ENCODE measurements at regions not wholly inside any gene's neighbourhood (a gene's known extent, or its start where the extent isn't known, plus 50 kb on each side); places are given as distances from the start of the nearest gene placed in this dataset.

DNA sequence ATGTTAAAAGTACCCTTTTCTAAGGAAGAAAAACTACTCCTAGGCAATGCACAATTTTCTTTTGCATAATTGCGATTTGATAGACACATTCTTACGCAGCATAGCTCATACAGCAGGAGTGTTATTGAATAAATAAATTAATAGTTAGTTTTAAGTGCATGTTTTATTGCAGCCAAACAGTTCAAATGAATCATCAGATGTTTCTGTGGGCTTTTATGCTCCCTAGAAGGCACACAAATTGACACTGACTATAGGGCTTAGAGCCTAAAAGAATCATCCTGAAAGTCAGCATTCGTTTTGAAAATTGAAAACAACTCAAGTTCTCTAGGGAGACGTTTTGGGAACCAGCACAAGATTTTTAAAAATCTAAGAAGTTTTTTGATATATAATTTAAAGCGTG lies 411.9 kb downstream of the HLX start:
- Histone ChIP-seq H3K36me3 (ENCODE audit: insufficient read depth, low read length) (no peaks in the 10 kb centered on the region), H3K4me3 (ENCODE audit: low read length in 2 of 2) (no peak overlapping the region), H3K9me3 (ENCODE audit: control insufficient read depth in 1 of 2, low read length in 2 of 2) (no peaks in the 10 kb centered on the region), H3K27ac (ENCODE audit: low read depth, low read length) (no peak overlapping the region), H3K4me1 (ENCODE audit: insufficient read depth, low read length) (no peaks in the 10 kb centered on the region), H3K27me3 (ENCODE audit: insufficient read depth, low read length) (no peaks in the 10 kb centered on the region)
- H3K27ac Mint-ChIP-seq: no peak overlapping the region
- ChIA-PET CTCF (ENCODE audit: partially characterized antibody) (no interaction called here), POLR2A (ENCODE audit: partially characterized antibody) (no interaction called here)
- no peak for DNase-seq
- H3K36me3 Mint-ChIP-seq: no peaks in the 10 kb centered on the region
- H3K9me3 Mint-ChIP-seq: no peaks in the 10 kb centered on the region
- peaks cover 0 to 1% of the 10 kb centered on the region in 2 donors for H3K27me3 Mint-ChIP-seq
- peaks cover 0 to 2% (median under 1%) of the 10 kb centered on the region in 4 donors for H3K4me1 Mint-ChIP-seq
- no peak overlapping the region for H3K4me3 Mint-ChIP-seq
- intact Hi-C loops (cut with micrococcal nuclease): no loop called here

DNA sequence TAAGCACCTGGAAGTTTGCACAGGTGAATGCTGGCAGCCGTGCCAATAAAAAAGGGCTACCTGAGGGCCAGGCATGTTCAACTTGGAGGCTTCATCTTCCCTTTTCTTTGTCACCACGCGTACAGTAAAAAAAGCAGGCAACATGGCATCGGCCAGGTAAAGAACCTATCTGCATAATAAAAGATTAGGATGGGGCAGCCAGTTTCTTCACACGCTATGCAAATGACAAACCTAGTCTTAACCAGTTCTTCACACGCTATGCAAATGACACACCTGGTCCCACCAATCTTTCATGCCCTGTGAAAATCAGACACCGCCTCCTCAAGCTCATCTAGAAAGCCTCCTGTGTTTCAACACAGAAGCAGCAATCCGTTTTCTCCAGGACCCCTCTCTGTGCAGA lies 413.4 kb downstream of the HLX start:
- Mint-ChIP-seq H3K27ac (no peak overlapping the region), H3K9me3 (no peaks in the 10 kb centered on the region)
- H3K9me3 ChIP-seq (ENCODE audit: control insufficient read depth in 1 of 2, low read length in 2 of 2): no peaks in the 10 kb centered on the region

DNA sequence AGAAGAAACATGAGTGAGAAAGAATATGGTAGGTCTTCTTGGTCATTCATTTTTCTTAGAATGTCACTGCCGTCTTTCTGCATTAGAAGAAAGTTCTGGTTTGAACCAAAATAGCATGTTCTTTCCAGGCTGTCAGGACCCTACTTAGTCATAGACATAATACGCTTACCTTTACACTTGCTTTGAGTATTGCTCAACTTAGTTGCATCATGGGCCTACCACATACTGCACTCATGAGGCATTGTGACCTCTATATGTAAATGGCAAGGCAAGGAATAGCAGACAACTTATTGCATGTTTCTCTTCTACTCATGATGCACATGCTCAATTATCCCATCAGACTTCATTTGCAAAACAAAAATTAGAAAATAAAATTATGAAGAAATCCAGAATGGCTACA lies 415.0 kb downstream of the HLX start:
- ChIA-PET POLR2A (ENCODE audit: partially characterized antibody) (no interaction called here), CTCF (ENCODE audit: partially characterized antibody) (no interaction called here)
- peaks cover 1 to 2% of the 10 kb centered on the region in 2 donors for H3K27me3 Mint-ChIP-seq
- H3K27ac ChIP-seq (ENCODE audit: low read depth, low read length): no peak overlapping the region
- no peaks in the 10 kb centered on the region for H3K36me3 ChIP-seq (ENCODE audit: insufficient read depth, low read length)
- H3K9me3 Mint-ChIP-seq: no peaks in the 10 kb centered on the region
- intact Hi-C loops (cut with micrococcal nuclease): no loop called here
- no peaks in the 10 kb centered on the region for H3K27me3 ChIP-seq (ENCODE audit: insufficient read depth, low read length)
- no peak overlapping the region for H3K4me3 Mint-ChIP-seq
- H3K9me3 ChIP-seq (ENCODE audit: control insufficient read depth in 1 of 2, low read length in 2 of 2): no peaks in the 10 kb centered on the region
- no peaks in the 10 kb centered on the region for H3K4me1 ChIP-seq (ENCODE audit: insufficient read depth, low read length)
- H3K36me3 Mint-ChIP-seq: no peaks in the 10 kb centered on the region
- DNase-seq: no peak
- H3K4me3 ChIP-seq (ENCODE audit: low read length in 2 of 2): no peak overlapping the region
- H3K27ac Mint-ChIP-seq: no peak overlapping the region
- peaks cover 0 to 2% (median under 1%) of the 10 kb centered on the region in 4 donors for H3K4me1 Mint-ChIP-seq

More for the DNA sequence above, 413.4 kb downstream of the HLX start:
- Mint-ChIP-seq H3K27me3 (no peaks in the 10 kb centered on the region), H3K36me3 (no peaks in the 10 kb centered on the region), H3K4me3 (no peak overlapping the region), H3K4me1 (peaks cover 0 to 2% (median under 1%) of the 10 kb centered on the region in 4 donors)
- H3K4me1 ChIP-seq (ENCODE audit: insufficient read depth, low read length): no peaks in the 10 kb centered on the region
- H3K27ac ChIP-seq (ENCODE audit: low read depth, low read length): no peak overlapping the region
- intact Hi-C loops (cut with micrococcal nuclease): no loop called here
- DNase-seq: no peak
- ChIA-PET CTCF (ENCODE audit: partially characterized antibody) (no interaction called here), POLR2A (ENCODE audit: partially characterized antibody) (no interaction called here)
- H3K4me3 ChIP-seq (ENCODE audit: low read length in 2 of 2): no peak overlapping the region
- no peaks in the 10 kb centered on the region for H3K36me3 ChIP-seq (ENCODE audit: insufficient read depth, low read length)
- no peaks in the 10 kb centered on the region for H3K27me3 ChIP-seq (ENCODE audit: insufficient read depth, low read length)

DNA sequence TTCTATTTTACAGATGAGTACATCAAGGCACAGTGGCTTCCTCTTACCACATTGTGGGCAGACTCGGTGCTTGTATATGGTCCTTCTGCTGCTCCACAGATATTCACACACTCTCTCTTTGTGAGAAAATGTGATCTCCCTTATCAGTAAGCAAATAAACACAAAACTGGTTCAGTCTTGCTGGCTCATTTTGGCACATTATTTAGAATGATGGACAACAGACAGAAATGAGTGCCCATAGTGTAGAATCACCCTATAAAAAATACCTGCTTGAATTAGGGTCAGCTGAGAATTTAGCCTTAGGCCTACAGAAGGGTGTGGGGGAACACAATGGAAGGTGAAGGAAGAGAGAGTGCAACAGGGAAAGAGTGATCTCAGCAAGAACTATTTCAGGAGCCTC lies 423.1 kb downstream of the HLX start:
- CTCF ChIA-PET (ENCODE audit: partially characterized antibody): no interaction called here

DNA sequence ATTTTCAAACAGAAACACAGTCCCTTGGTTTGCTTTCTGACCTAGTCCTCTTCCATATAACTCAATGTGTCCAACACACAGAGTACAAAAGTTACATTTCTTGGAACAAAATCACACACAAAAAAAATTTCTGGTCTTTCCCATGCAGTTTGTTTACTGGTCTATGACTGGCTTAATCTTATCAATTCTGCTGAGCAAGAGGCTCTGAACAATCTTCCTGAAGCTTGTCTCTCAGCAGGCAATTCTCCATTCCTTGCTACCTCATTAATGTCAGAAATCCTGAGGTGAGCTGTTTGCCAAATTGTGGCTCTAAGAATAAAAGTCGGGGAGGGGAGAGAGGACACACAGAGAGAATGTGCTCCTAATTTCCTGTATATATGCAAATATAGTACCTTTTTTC lies 423.6 kb downstream of the HLX start:
- peaks cover 8 to 9% of the 10 kb centered on the region in 2 donors for H3K27me3 Mint-ChIP-seq
- no peak overlapping the region for H3K4me3 Mint-ChIP-seq
- ChIA-PET POLR2A (ENCODE audit: partially characterized antibody) (no interaction called here), CTCF (ENCODE audit: partially characterized antibody) (no interaction called here)
- Histone ChIP-seq H3K4me3 (ENCODE audit: low read length in 2 of 2) (no peak overlapping the region), H3K27ac (ENCODE audit: low read depth, low read length) (no peak overlapping the region), H3K36me3 (ENCODE audit: insufficient read depth, low read length) (no peaks in the 10 kb centered on the region), H3K4me1 (ENCODE audit: insufficient read depth, low read length) (no peaks in the 10 kb centered on the region), H3K9me3 (ENCODE audit: control insufficient read depth in 1 of 2, low read length in 2 of 2) (no peaks in the 10 kb centered on the region), H3K27me3 (ENCODE audit: insufficient read depth, low read length) (no peaks in the 10 kb centered on the region)
- H3K9me3 Mint-ChIP-seq: no peaks in the 10 kb centered on the region
- no peak for DNase-seq
- H3K4me1 Mint-ChIP-seq: no peaks in the 10 kb centered on the region
- H3K27ac Mint-ChIP-seq: no peak overlapping the region
- no peaks in the 10 kb centered on the region for H3K36me3 Mint-ChIP-seq
- intact Hi-C loops (cut with micrococcal nuclease): no loop called here

More for the DNA sequence above, 423.1 kb downstream of the HLX start:
- Mint-ChIP-seq H3K4me3 (no peak overlapping the region), H3K36me3 (no peaks in the 10 kb centered on the region), H3K27ac (no peak overlapping the region), H3K27me3 (peaks cover 8 to 9% of the 10 kb centered on the region in 2 donors), H3K4me1 (no peaks in the 10 kb centered on the region), H3K9me3 (no peaks in the 10 kb centered on the region)
- H3K9me3 ChIP-seq (ENCODE audit: control insufficient read depth in 1 of 2, low read length in 2 of 2): no peaks in the 10 kb centered on the region
- intact Hi-C loops (cut with micrococcal nuclease): no loop called here
- H3K27ac ChIP-seq (ENCODE audit: low read depth, low read length): no peak overlapping the region
- DNase-seq: no peak
- POLR2A ChIA-PET (ENCODE audit: partially characterized antibody): no interaction called here
- no peaks in the 10 kb centered on the region for H3K4me1 ChIP-seq (ENCODE audit: insufficient read depth, low read length)
- no peaks in the 10 kb centered on the region for H3K27me3 ChIP-seq (ENCODE audit: insufficient read depth, low read length)
- H3K36me3 ChIP-seq (ENCODE audit: insufficient read depth, low read length): no peaks in the 10 kb centered on the region
- H3K4me3 ChIP-seq (ENCODE audit: low read length in 2 of 2): no peak overlapping the region

DNA sequence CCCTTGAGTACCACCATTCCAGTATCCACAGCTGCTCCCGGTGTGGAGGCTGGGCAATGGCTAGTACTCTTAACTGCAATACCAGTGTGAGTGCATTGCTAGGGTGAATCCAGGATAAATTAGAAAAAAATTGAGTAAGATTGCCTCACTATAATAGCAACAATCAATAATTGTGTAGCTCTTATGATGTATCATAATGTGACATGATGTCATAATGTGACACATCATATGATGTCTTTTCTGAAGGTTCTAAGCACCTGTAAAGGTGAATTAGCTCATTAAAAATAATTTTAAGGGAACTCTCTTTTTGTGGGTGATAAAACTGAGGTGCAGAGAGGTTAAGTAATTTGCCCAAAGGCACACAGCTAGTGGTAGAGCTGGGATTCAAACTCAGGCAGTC lies 424.4 kb downstream of the HLX start:
- H3K36me3 Mint-ChIP-seq: no peaks in the 10 kb centered on the region
- H3K4me1 Mint-ChIP-seq: no peaks in the 10 kb centered on the region
- POLR2A ChIA-PET (ENCODE audit: partially characterized antibody): no interaction called here
- DNase-seq: no peak
- CTCF ChIA-PET (ENCODE audit: partially characterized antibody): no interaction called here
- no peaks in the 10 kb centered on the region for H3K27me3 ChIP-seq (ENCODE audit: insufficient read depth, low read length)
- no peaks in the 10 kb centered on the region for H3K9me3 Mint-ChIP-seq
- no peaks in the 10 kb centered on the region for H3K36me3 ChIP-seq (ENCODE audit: insufficient read depth, low read length)
- no peak overlapping the region for H3K4me3 Mint-ChIP-seq
- no peak overlapping the region for H3K27ac Mint-ChIP-seq
- H3K4me1 ChIP-seq (ENCODE audit: insufficient read depth, low read length): no peaks in the 10 kb centered on the region
- intact Hi-C loops (cut with micrococcal nuclease): no loop called here
- H3K4me3 ChIP-seq (ENCODE audit: low read length in 2 of 2): no peak overlapping the region
- peaks cover 7 to 8% of the 10 kb centered on the region in 2 donors for H3K27me3 Mint-ChIP-seq
- H3K27ac ChIP-seq (ENCODE audit: low read depth, low read length): no peak overlapping the region
- no peaks in the 10 kb centered on the region for H3K9me3 ChIP-seq (ENCODE audit: control insufficient read depth in 1 of 2, low read length in 2 of 2)

DNA sequence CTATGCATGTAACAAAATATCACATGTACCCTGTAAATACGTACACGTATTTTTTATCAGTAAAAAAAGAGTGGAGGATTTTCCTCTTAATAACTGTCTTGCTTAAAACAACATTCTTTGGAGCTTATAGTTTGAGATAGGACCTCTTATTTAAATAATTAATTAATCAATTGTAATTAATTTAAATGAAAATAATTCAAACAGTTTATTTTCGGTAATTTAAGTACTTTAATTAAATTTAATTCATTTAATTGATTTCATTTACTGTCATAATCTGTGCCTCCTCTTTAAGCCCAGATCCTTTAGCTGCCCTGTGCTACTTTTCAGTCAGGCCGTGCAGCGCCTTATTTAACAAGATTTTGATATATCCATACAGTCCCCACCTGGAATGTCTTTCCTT lies 427.0 kb downstream of the HLX start:
- H3K27me3 Mint-ChIP-seq: peaks cover 2 to 5% of the 10 kb centered on the region in 2 donors
- Histone ChIP-seq H3K9me3 (ENCODE audit: control insufficient read depth in 1 of 2, low read length in 2 of 2) (no peaks in the 10 kb centered on the region), H3K27me3 (ENCODE audit: insufficient read depth, low read length) (no peaks in the 10 kb centered on the region), H3K4me3 (ENCODE audit: low read length in 2 of 2) (no peak overlapping the region), H3K36me3 (ENCODE audit: insufficient read depth, low read length) (no peaks in the 10 kb centered on the region), H3K27ac (ENCODE audit: low read depth, low read length) (no peak overlapping the region), H3K4me1 (ENCODE audit: insufficient read depth, low read length) (no peaks in the 10 kb centered on the region)
- ChIA-PET POLR2A (ENCODE audit: partially characterized antibody) (no interaction called here), CTCF (ENCODE audit: partially characterized antibody) (no interaction called here)
- H3K4me1 Mint-ChIP-seq: no peaks in the 10 kb centered on the region
- DNase-seq: no peak
- no peaks in the 10 kb centered on the region for H3K9me3 Mint-ChIP-seq
- intact Hi-C loops (cut with micrococcal nuclease): no loop called here
- no peak overlapping the region for H3K27ac Mint-ChIP-seq
- no peak overlapping the region for H3K4me3 Mint-ChIP-seq
- no peaks in the 10 kb centered on the region for H3K36me3 Mint-ChIP-seq

Measured in CD4-positive, alpha-beta memory T cell (primary cell).